ENCODE measurements at regions not wholly inside any gene's neighbourhood (a gene's known extent, or its start where the extent isn't known, plus 50 kb on each side); places are given as distances from the start of the nearest gene placed in this dataset.

DNA sequence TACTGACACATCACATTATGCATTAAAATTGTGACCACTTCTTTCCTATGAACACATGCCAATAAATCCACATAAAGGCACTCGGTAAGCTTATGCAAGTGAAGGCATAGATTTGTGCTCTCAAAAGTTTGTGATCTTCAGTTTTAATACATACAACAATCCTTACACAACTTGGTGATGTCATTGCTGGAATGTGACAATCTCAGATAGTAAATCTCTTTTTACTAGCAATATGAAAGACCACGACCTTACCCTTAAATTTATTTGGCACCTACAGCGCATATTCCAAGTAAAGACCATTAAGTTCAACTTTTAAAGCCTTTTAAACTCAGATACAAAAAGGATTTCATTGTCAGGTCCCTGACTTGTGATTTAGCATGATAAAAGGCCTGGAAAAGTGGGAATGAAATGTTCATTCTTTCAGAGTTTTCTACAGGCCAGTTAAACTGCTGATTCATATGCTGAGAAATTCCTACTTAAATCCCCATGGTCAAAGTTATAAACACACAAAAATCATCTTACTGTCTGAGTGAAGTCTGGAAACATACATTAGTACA, 157.4 kb downstream of the SIPA1L2 start:
- H3K9ac ChIP-seq (ENCODE audit: insufficient read length, low read depth) = no peak overlapping the region
- peaks cover 4% of the 10 kb centered on the region for H3K4me1 ChIP-seq (ENCODE audit: insufficient read depth, insufficient read length)
- peaks cover 47% of the 10 kb centered on the region for H3K36me3 ChIP-seq (ENCODE audit: insufficient read depth, insufficient read length, low read length)
- no peak overlapping the region for H3K4me3 ChIP-seq (ENCODE audit: insufficient read length, low read depth)
- H3K9me3 ChIP-seq (ENCODE audit: insufficient read depth, low read length) = no peaks in the 10 kb centered on the region
- DNase-seq (ENCODE audit: low read depth, low spot score) = peak; percentile 44
- H3K27me3 ChIP-seq (ENCODE audit: insufficient read depth, insufficient read length) = no peaks in the 10 kb centered on the region
- TF ChIP-seq YY1 (IDR thresholded peaks at IDR 0.05; ENCODE audit: insufficient read depth, insufficient read length) (no peak), SUZ12 (IDR thresholded peaks at IDR 0.05; ENCODE audit: extremely low read depth, insufficient read depth, insufficient read length) (no peak), ZNF274 (IDR thresholded peaks at IDR 0.05; ENCODE audit: low read depth, low read length) (no peak)

DNA sequence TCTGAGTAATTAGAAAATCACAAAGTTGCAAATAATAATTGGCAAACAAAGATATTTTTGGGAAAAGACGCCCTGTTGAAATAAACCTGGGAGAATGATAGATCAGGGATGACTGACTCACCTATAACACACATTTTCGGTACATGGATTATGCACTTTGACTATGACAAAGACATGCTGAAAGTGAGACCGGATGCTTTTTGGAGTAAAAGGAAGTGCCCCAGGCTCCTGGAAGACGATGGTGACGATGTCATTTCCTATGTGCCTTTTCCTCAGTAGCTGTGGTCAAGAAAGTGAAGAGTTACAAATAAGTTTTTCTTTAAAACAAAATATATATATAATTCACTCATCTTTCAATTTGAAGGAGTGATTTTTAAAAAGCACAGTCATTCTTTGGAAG, 158.7 kb downstream of the SIPA1L2 start:
- no peak for TF ChIP-seq SUZ12 (IDR thresholded peaks at IDR 0.05; ENCODE audit: extremely low read depth, insufficient read depth, insufficient read length)
- TF ChIP-seq ZNF274 (IDR thresholded peaks at IDR 0.05; ENCODE audit: low read depth, low read length) = no peak
- TF ChIP-seq YY1 (IDR thresholded peaks at IDR 0.05; ENCODE audit: insufficient read depth, insufficient read length) = no peak
- Histone ChIP-seq H3K27me3 (ENCODE audit: insufficient read depth, insufficient read length) (no peaks in the 10 kb centered on the region), H3K36me3 (ENCODE audit: insufficient read depth, insufficient read length, low read length) (peaks cover 43% of the 10 kb centered on the region), H3K4me3 (ENCODE audit: insufficient read length, low read depth) (no peak overlapping the region), H3K9me3 (ENCODE audit: insufficient read depth, low read length) (no peaks in the 10 kb centered on the region), H3K4me1 (ENCODE audit: insufficient read depth, insufficient read length) (peaks cover 4% of the 10 kb centered on the region), H3K9ac (ENCODE audit: insufficient read length, low read depth) (no peak overlapping the region)
- no peak for DNase-seq (ENCODE audit: low read depth, low spot score)

- H3K4me1 ChIP-seq (ENCODE audit: insufficient read depth, insufficient read length) = peaks cover 4% of the 10 kb centered on the region
- H3K27me3 ChIP-seq (ENCODE audit: insufficient read depth, insufficient read length) = no peaks in the 10 kb centered on the region
- no peaks in the 10 kb centered on the region for H3K9me3 ChIP-seq (ENCODE audit: insufficient read depth, low read length)
- TF ChIP-seq YY1 (IDR thresholded peaks at IDR 0.05; ENCODE audit: insufficient read depth, insufficient read length) (no peak), SUZ12 (IDR thresholded peaks at IDR 0.05; ENCODE audit: extremely low read depth, insufficient read depth, insufficient read length) (no peak), ZNF274 (IDR thresholded peaks at IDR 0.05; ENCODE audit: low read depth, low read length) (no peak)
- no peak overlapping the region for H3K4me3 ChIP-seq (ENCODE audit: insufficient read length, low read depth)
- peaks cover 46% of the 10 kb centered on the region for H3K36me3 ChIP-seq (ENCODE audit: insufficient read depth, insufficient read length, low read length)
- H3K9ac ChIP-seq (ENCODE audit: insufficient read length, low read depth) = no peak overlapping the region
- DNase-seq (ENCODE audit: low read depth, low spot score) = no peak
These were observed 159.2 kb downstream of the SIPA1L2 start for GRCh38 chr1:232470711-232471110.

DNA sequence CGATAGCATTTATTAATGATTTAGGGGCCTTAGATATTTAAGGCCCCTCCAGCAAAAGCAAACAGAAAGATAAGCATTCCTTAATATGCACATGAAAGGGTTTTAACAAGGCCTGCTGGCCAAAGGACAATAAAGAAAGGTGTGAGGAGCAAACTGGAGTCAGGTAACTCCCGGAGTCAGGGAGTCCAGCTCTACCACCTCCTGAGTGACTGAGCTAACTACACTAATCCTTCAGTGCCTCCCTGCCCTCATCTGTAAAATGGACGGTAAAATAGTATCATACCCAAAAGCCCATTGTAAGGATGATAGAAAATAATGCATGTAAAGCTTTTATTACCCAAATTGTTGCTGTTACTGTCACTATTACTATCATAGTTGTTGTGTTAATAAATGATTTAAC, 161.7 kb downstream of the SIPA1L2 start:
- Histone ChIP-seq H3K36me3 (ENCODE audit: insufficient read depth, insufficient read length, low read length) (peaks cover 60% of the 10 kb centered on the region), H3K9ac (ENCODE audit: insufficient read length, low read depth) (no peak overlapping the region), H3K27me3 (ENCODE audit: insufficient read depth, insufficient read length) (no peaks in the 10 kb centered on the region), H3K9me3 (ENCODE audit: insufficient read depth, low read length) (no peaks in the 10 kb centered on the region), H3K4me1 (ENCODE audit: insufficient read depth, insufficient read length) (peaks cover 4% of the 10 kb centered on the region), H3K4me3 (ENCODE audit: insufficient read length, low read depth) (no peak overlapping the region)
- DNase-seq (ENCODE audit: low read depth, low spot score) = no peak
- TF ChIP-seq ZNF274 (IDR thresholded peaks at IDR 0.05; ENCODE audit: low read depth, low read length) = no peak
- no peak for TF ChIP-seq YY1 (IDR thresholded peaks at IDR 0.05; ENCODE audit: insufficient read depth, insufficient read length)
- TF ChIP-seq SUZ12 (IDR thresholded peaks at IDR 0.05; ENCODE audit: extremely low read depth, insufficient read depth, insufficient read length) = no peak

GRCh38 chr1:232467073-232467760, 162.7 kb downstream of the SIPA1L2 start:
- Histone ChIP-seq H3K4me1 (ENCODE audit: insufficient read depth, insufficient read length) (peaks cover 4% of the 10 kb centered on the region), H3K36me3 (ENCODE audit: insufficient read depth, insufficient read length, low read length) (peaks cover 70% of the 10 kb centered on the region), H3K9ac (ENCODE audit: insufficient read length, low read depth) (no peak overlapping the region), H3K27me3 (ENCODE audit: insufficient read depth, insufficient read length) (no peaks in the 10 kb centered on the region), H3K9me3 (ENCODE audit: insufficient read depth, low read length) (no peaks in the 10 kb centered on the region), H3K4me3 (ENCODE audit: insufficient read length, low read depth) (no peak overlapping the region)
- no peak for TF ChIP-seq SUZ12 (IDR thresholded peaks at IDR 0.05; ENCODE audit: extremely low read depth, insufficient read depth, insufficient read length)
- TF ChIP-seq YY1 (IDR thresholded peaks at IDR 0.05; ENCODE audit: insufficient read depth, insufficient read length) = no peak
- no peak for TF ChIP-seq ZNF274 (IDR thresholded peaks at IDR 0.05; ENCODE audit: low read depth, low read length)
- no peak for DNase-seq (ENCODE audit: low read depth, low spot score)

DNA sequence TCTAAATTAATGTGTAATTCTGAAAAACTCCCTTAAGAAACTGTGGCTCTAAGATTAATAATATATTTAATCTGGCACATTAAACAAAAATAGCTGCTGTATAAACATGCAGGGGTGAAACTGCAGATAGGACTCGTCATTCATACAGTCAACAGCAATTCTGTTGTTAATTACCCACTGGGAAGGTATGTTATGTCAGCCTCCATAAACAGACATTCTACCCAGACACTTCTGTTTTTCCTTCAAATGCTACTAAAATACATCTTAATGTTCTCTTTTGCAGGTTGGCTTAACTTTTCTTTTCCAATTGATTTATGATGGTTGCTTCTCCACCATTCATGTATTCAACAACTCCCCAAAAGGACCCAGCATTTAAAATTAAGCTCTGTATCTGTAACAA, 165.6 kb downstream of the SIPA1L2 start:
- H3K4me3 ChIP-seq (ENCODE audit: insufficient read length, low read depth) = no peak overlapping the region
- H3K27me3 ChIP-seq (ENCODE audit: insufficient read depth, insufficient read length) = no peaks in the 10 kb centered on the region
- H3K36me3 ChIP-seq (ENCODE audit: insufficient read depth, insufficient read length, low read length) = peaks cover 64% of the 10 kb centered on the region
- no peak overlapping the region for H3K9ac ChIP-seq (ENCODE audit: insufficient read length, low read depth)
- H3K4me1 ChIP-seq (ENCODE audit: insufficient read depth, insufficient read length) = no peaks in the 10 kb centered on the region
- no peak for TF ChIP-seq YY1 (IDR thresholded peaks at IDR 0.05; ENCODE audit: insufficient read depth, insufficient read length)
- TF ChIP-seq ZNF274 (IDR thresholded peaks at IDR 0.05; ENCODE audit: low read depth, low read length) = no peak
- TF ChIP-seq SUZ12 (IDR thresholded peaks at IDR 0.05; ENCODE audit: extremely low read depth, insufficient read depth, insufficient read length) = no peak
- H3K9me3 ChIP-seq (ENCODE audit: insufficient read depth, low read length) = no peaks in the 10 kb centered on the region
- no peak for DNase-seq (ENCODE audit: low read depth, low spot score)

- no peak for DNase-seq (ENCODE audit: low read depth, low spot score)
These were observed 166.7 kb downstream of the SIPA1L2 start for GRCh38 chr1:232463225-232463624.

More at GRCh38 chr1:232463225-232463624, 166.7 kb downstream of the SIPA1L2 start:
- TF ChIP-seq ZNF274 (IDR thresholded peaks at IDR 0.05; ENCODE audit: low read depth, low read length) (no peak), SUZ12 (IDR thresholded peaks at IDR 0.05; ENCODE audit: extremely low read depth, insufficient read depth, insufficient read length) (no peak), YY1 (IDR thresholded peaks at IDR 0.05; ENCODE audit: insufficient read depth, insufficient read length) (no peak)
- Histone ChIP-seq H3K4me3 (ENCODE audit: insufficient read length, low read depth) (no peak overlapping the region), H3K4me1 (ENCODE audit: insufficient read depth, insufficient read length) (no peaks in the 10 kb centered on the region), H3K9ac (ENCODE audit: insufficient read length, low read depth) (no peak overlapping the region), H3K27me3 (ENCODE audit: insufficient read depth, insufficient read length) (no peaks in the 10 kb centered on the region), H3K36me3 (ENCODE audit: insufficient read depth, insufficient read length, low read length) (peaks cover 61% of the 10 kb centered on the region), H3K9me3 (ENCODE audit: insufficient read depth, low read length) (no peaks in the 10 kb centered on the region)
